ENCODE measurements at regions not wholly inside any gene's neighbourhood (a gene's known extent, or its start where the extent isn't known, plus 50 kb on each side); places are given as distances from the start of the nearest gene placed in this dataset.

- in situ Hi-C loops (cut with MboI; ENCODE audit: low pct_unique_long_range_greater_than_20kb, low sequenced_read_pairs) = no loop called here
- DNase-seq = no peak
Measured at GRCh38 chr18:10404168-10404567, 50.3 kb upstream of the APCDD1 start.

Measured in KBM-7 (cell line).